Subcutaneous abdominal adipose tissue (tissue), 5 donors: ENCODE measurements at regions not wholly inside any gene's neighbourhood (a gene's known extent, or its start where the extent isn't known, plus 50 kb on each side); places are given as distances from the start of the nearest gene placed in this dataset.

Source experiments
- H3K27ac ChIP-seq: one replicate; pipeline ENCODE4 v1.7.0; 2013; ENCODE audit warnings: low read depth, mild to moderate bottlenecking, inconsistent platforms, low read length, moderate library complexity
- H3K27me3 ChIP-seq, 5 donors: one replicate each; pipeline ENCODE4 v1.7.0; 2013; ENCODE audit warnings: low read length in 5 of 5, inconsistent platforms in 1 of 5; ENCODE audit not compliant: control insufficient read depth in 5 of 5, insufficient read depth in 4 of 5
- H3K36me3 ChIP-seq, 5 donors: one replicate each; pipeline ENCODE4 v1.7.0; 2013; ENCODE audit warnings: low read length in 5 of 5; ENCODE audit not compliant: control insufficient read depth in 5 of 5, insufficient read depth in 5 of 5
- H3K4me1 ChIP-seq, 5 donors: one replicate each; pipeline ENCODE4 v1.7.0; 2013; ENCODE audit warnings: low read length in 5 of 5, mild to moderate bottlenecking in 3 of 5, moderate library complexity in 1 of 5; ENCODE audit not compliant: control insufficient read depth in 5 of 5, insufficient read depth in 5 of 5
- H3K4me3 ChIP-seq, 5 donors: one replicate each; pipeline ENCODE4 v1.7.0; 2013; ENCODE audit warnings: low read length in 5 of 5, low read depth in 1 of 5
- H3K9ac ChIP-seq, 5 donors: one replicate each; pipeline ENCODE4 v1.7.0; 2013; ENCODE audit warnings: low read length in 5 of 5, mild to moderate bottlenecking in 4 of 5, moderate library complexity in 3 of 5
- H3K9me3 ChIP-seq, 5 donors: one replicate each; pipeline ENCODE4 v1.7.0; 2013; ENCODE audit warnings: low read length in 5 of 5; ENCODE audit not compliant: control insufficient read depth in 5 of 5
- donor health status: healthy.
- donor health status: healthy.
- donor health status: healthy.
- donor health status: healthy.
- donor health status: healthy.

DNA sequence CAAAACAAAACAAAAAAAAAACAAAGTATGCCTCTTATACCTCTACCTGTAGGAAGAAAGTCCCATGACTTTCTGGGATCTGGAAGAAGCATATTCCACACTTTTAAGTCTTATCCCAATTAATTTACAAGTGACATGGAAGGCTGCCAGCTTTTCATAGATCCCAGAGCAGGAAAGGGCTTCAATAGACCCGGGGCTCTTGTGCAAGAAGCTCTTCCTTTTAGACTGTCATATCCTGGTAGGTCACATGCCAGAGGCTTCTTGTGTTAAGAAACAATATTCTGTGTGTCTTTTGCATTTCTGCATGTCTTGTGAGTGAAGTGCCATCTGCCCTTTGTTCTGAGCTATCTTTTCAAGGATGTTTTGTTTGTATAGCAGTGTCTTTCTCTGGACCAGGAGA is 84.4 kb upstream of the PHOX2B start:
- H3K4me3 ChIP-seq = no peak overlapping the region
- no peak overlapping the region for H3K27ac ChIP-seq

GRCh38 chr4:41822325-41822724 is 73.8 kb upstream of the PHOX2B start:
- H3K27me3 ChIP-seq = peaks cover 0 to 12% (median 3%) of the 10 kb centered on the region in 5 donors
- no peaks in the 10 kb centered on the region for H3K4me1 ChIP-seq
- H3K4me3 ChIP-seq = no peak overlapping the region
- no peaks in the 10 kb centered on the region for H3K36me3 ChIP-seq
- no peak overlapping the region for H3K27ac ChIP-seq
- H3K9me3 ChIP-seq = no peaks in the 10 kb centered on the region
- no peak overlapping the region for H3K9ac ChIP-seq

More for the DNA sequence above, 84.4 kb upstream of the PHOX2B start:
- Histone ChIP-seq H3K4me1 (peaks cover 0 to 6% (median 0%) of the 10 kb centered on the region in 5 donors), H3K9ac (no peak overlapping the region), H3K36me3 (no peaks in the 10 kb centered on the region), H3K27me3 (peaks cover 0 to 7% (median 0%) of the 10 kb centered on the region in 5 donors), H3K9me3 (no peaks in the 10 kb centered on the region)

- Histone ChIP-seq H3K9me3 (no peaks in the 10 kb centered on the region), H3K4me3 (no peak overlapping the region), H3K27me3 (peaks cover 0 to 12% (median 0%) of the 10 kb centered on the region in 5 donors), H3K27ac (no peak overlapping the region), H3K4me1 (no peaks in the 10 kb centered on the region), H3K36me3 (no peaks in the 10 kb centered on the region), H3K9ac (no peak overlapping the region)
Measured at GRCh38 chr4:41820473-41820872, 71.9 kb upstream of the PHOX2B start.

- H3K9me3 ChIP-seq = no peaks in the 10 kb centered on the region
- H3K9ac ChIP-seq = no peak overlapping the region
- peaks cover 0 to 15% (median 2%) of the 10 kb centered on the region in 5 donors for H3K27me3 ChIP-seq
- no peaks in the 10 kb centered on the region for H3K36me3 ChIP-seq
- no peak overlapping the region for H3K27ac ChIP-seq
- no peaks in the 10 kb centered on the region for H3K4me1 ChIP-seq
- H3K4me3 ChIP-seq = no peak overlapping the region
Measured at GRCh38 chr4:41819621-41820020, 71.1 kb upstream of the PHOX2B start.

GRCh38 chr4:41815473-41815872 is 66.9 kb upstream of the PHOX2B start:
- H3K27ac ChIP-seq = no peak overlapping the region
- H3K4me1 ChIP-seq = no peaks in the 10 kb centered on the region
- H3K36me3 ChIP-seq = no peaks in the 10 kb centered on the region
- H3K27me3 ChIP-seq = peaks cover 0 to 15% (median 4%) of the 10 kb centered on the region in 5 donors
- no peak overlapping the region for H3K4me3 ChIP-seq
- no peak overlapping the region for H3K9ac ChIP-seq
- H3K9me3 ChIP-seq = no peaks in the 10 kb centered on the region

GRCh38 chr4:41814565-41814964 is 66.0 kb upstream of the PHOX2B start:
- Histone ChIP-seq H3K27ac (no peak overlapping the region), H3K9me3 (no peaks in the 10 kb centered on the region), H3K4me3 (no peak overlapping the region), H3K27me3 (peaks cover 0 to 15% (median 4%) of the 10 kb centered on the region in 5 donors), H3K4me1 (no peaks in the 10 kb centered on the region), H3K36me3 (no peaks in the 10 kb centered on the region), H3K9ac (no peak overlapping the region)

GRCh38 chr4:41806807-41807206 is 58.3 kb upstream of the PHOX2B start:
- H3K4me3 ChIP-seq = no peak overlapping the region
- H3K27ac ChIP-seq = no peak overlapping the region
- H3K36me3 ChIP-seq = no peaks in the 10 kb centered on the region
- H3K4me1 ChIP-seq = no peaks in the 10 kb centered on the region
- H3K9me3 ChIP-seq = no peaks in the 10 kb centered on the region
- peaks cover 0 to 5% (median 0%) of the 10 kb centered on the region in 5 donors for H3K27me3 ChIP-seq
- H3K9ac ChIP-seq = no peak overlapping the region

GRCh38 chr4:41802590-41802989 is 54.1 kb upstream of the PHOX2B start:
- H3K9ac ChIP-seq = no peak overlapping the region
- H3K9me3 ChIP-seq = no peaks in the 10 kb centered on the region
- H3K4me3 ChIP-seq = no peak overlapping the region
- H3K27me3 ChIP-seq = peaks cover 0 to 7% (median 2%) of the 10 kb centered on the region in 5 donors
- H3K36me3 ChIP-seq = no peaks in the 10 kb centered on the region
- no peak overlapping the region for H3K27ac ChIP-seq
- H3K4me1 ChIP-seq = no peaks in the 10 kb centered on the region

GRCh38 chr4:41799126-41799525 is 50.6 kb upstream of the PHOX2B start:
- H3K4me3 ChIP-seq = no peak overlapping the region
- peaks cover 0 to 7% (median 0%) of the 10 kb centered on the region in 5 donors for H3K4me1 ChIP-seq
- H3K9ac ChIP-seq = no peak overlapping the region
- no peaks in the 10 kb centered on the region for H3K9me3 ChIP-seq
- no peaks in the 10 kb centered on the region for H3K36me3 ChIP-seq
- H3K27me3 ChIP-seq = peaks cover 2 to 14% (median 7%) of the 10 kb centered on the region in 5 donors
- no peak overlapping the region for H3K27ac ChIP-seq
